ENCODE measurements at regions not wholly inside any gene's neighbourhood (a gene's known extent, or its start where the extent isn't known, plus 50 kb on each side); places are given as distances from the start of the nearest gene placed in this dataset.
A peak's percentile ranks its signal among the peaks of the same experiment; 100 is the strongest.

DNA sequence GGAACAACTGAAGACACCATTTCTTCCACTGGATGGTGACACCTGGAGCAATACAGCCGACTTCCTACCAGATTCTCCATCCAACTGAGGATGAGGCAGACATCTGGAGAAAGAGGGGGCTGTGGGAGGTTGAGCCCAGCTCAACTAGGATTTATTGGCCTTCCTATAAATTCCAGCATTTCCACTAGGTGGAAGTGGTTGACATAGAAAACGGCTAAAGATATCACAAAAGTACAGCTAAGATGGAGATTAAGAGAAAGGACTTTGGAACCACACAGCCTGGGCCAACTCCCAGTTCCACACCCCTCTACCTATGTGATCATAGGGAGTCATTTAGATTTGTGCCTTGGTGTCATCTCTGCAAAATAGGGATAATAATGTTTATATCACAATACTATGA is 61.3 kb upstream of the CAV2 start:
- H3K4me1 ChIP-seq = peaks cover 0 to 22% (median 6%) of the 10 kb centered on the region in 3 donors

DNA sequence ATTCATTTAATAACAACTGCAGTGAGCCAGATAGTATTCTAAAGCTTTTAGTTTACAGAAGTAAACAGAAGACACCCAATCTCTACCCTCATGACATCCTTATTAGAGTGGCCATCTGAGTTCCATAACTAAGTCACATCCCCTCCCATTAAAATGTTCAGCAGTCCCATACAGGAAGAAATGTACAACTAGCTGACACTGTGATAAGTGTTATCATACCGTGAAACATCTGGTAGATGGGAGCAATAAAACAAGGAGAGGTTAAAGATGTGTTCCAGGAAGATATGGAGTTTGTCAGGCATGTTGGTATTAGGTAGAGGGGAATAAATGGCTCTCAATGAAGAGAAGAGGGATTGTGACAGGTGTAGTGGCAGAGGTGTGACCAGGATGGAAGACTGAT is 60.5 kb upstream of the CAV2 start:
- Histone ChIP-seq H3K27ac (peak overlapping the region in 2 of 4 donors; percentile 3 to 45), H3K4me3 (no peak overlapping the region), H3K9me3 (no peaks in the 10 kb centered on the region), H3K27me3 (no peaks in the 10 kb centered on the region), H3K36me3 (no peaks in the 10 kb centered on the region), H3K4me1 (peaks cover 0 to 25% (median 6%) of the 10 kb centered on the region in 3 donors)
- WGBS, 2 donors (ENCODE audit: low coverage in 1 of 2) = 67 to 93% methylated on average over 1 of the region's 1 CpG
- TF ChIP-seq POLR2A (IDR thresholded peaks at IDR 0.05) = no peak
- TF ChIP-seq CTCF (IDR thresholded peaks at IDR 0.05) = no peak
- no peak for TF ChIP-seq POLR2AphosphoS5 (IDR thresholded peaks at IDR 0.05)
- TF ChIP-seq EP300 (IDR thresholded peaks at IDR 0.05) = no peak
- ATAC-seq = no peak

More for the DNA sequence above, 61.3 kb upstream of the CAV2 start:
- no peaks in the 10 kb centered on the region for H3K9me3 ChIP-seq
- H3K4me3 ChIP-seq = no peak overlapping the region
- H3K27ac ChIP-seq = peak overlapping the region in 1 of 4 donors; percentile 3
- no peaks in the 10 kb centered on the region for H3K27me3 ChIP-seq
- H3K36me3 ChIP-seq = no peaks in the 10 kb centered on the region
- TF ChIP-seq EP300 (IDR thresholded peaks at IDR 0.05) = no peak
- peak in 1 of 4 experiments; percentile 17 for TF ChIP-seq CTCF (IDR thresholded peaks at IDR 0.05)
- TF ChIP-seq POLR2A (IDR thresholded peaks at IDR 0.05) = no peak
- no peak for TF ChIP-seq POLR2AphosphoS5 (IDR thresholded peaks at IDR 0.05)
- ATAC-seq = no peak
- 60 to 75% methylated on average over 1 to 2 of the region's 2 CpGs for WGBS, 2 donors (ENCODE audit: low coverage in 1 of 2)

DNA sequence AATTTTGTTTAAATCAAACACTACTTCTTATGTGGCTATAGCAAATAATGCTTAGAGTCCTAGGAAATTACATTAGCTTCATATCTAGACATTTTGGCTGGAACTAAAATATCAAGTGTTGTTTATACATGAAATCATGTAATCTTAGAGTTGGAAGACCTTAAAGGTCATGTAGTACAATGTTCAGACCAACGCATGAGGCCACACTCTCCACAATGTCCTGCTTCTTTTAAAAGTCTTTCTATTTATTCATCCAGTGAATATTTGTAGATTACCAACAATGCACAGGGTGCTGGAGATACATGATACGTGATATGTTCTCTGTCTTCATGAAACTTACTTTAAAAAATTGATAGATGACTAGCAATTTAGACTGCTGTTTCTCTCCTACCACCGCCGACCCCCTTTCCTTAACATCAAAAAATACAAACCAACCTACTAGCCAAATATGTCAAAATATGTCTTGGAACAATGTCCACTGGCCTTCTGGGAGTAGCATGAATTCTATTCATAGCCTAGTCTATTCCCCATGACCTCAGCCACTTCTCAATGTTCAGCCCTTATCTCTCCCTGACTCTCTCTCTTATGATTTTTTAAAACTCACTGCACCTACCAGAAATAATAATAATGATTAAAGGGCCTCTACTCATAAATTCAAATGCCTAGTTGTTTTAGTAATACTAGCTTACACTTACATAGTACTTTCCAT is 59.5 kb upstream of the CAV2 start:
- no peaks in the 10 kb centered on the region for H3K36me3 ChIP-seq
- no peak for TF ChIP-seq POLR2AphosphoS5 (IDR thresholded peaks at IDR 0.05)
- no peak for TF ChIP-seq CTCF (IDR thresholded peaks at IDR 0.05)
- TF ChIP-seq EP300 (IDR thresholded peaks at IDR 0.05) = no peak
- no peak for TF ChIP-seq POLR2A (IDR thresholded peaks at IDR 0.05)
- H3K9me3 ChIP-seq = no peaks in the 10 kb centered on the region
- 40 to 60% methylated on average over 4 of the region's 4 CpGs for WGBS, 2 donors (ENCODE audit: low coverage in 1 of 2)
- no peaks in the 10 kb centered on the region for H3K27me3 ChIP-seq
- ATAC-seq = no peak
- no peak overlapping the region for H3K4me3 ChIP-seq
- peaks cover 0 to 25% (median 6%) of the 10 kb centered on the region in 3 donors for H3K4me1 ChIP-seq
- H3K27ac ChIP-seq = peak overlapping the region in 3 of 4 donors; percentile 3 to 22 (median 5)

GRCh38 chr7:116441534-116441933 is 58.0 kb upstream of the CAV2 start:
- Histone ChIP-seq H3K9me3 (no peaks in the 10 kb centered on the region), H3K27ac (peak overlapping the region in 2 of 4 donors; percentile 22 to 60), H3K27me3 (no peaks in the 10 kb centered on the region), H3K36me3 (no peaks in the 10 kb centered on the region), H3K4me3 (no peak overlapping the region), H3K4me1 (peaks cover 0 to 41% (median 6%) of the 10 kb centered on the region in 3 donors)
- 44 to 56% methylated on average over 4 of the region's 4 CpGs for WGBS, 2 donors (ENCODE audit: low coverage in 1 of 2)
- TF ChIP-seq EP300 (IDR thresholded peaks at IDR 0.05) = no peak
- TF ChIP-seq POLR2AphosphoS5 (IDR thresholded peaks at IDR 0.05) = no peak
- TF ChIP-seq CTCF (IDR thresholded peaks at IDR 0.05) = no peak
- TF ChIP-seq POLR2A (IDR thresholded peaks at IDR 0.05) = no peak
- no peak for ATAC-seq

GRCh38 chr7:116443101-116443523 is 56.4 kb upstream of the CAV2 start:
- Histone ChIP-seq H3K4me1 (peaks cover 0 to 56% (median 9%) of the 10 kb centered on the region in 3 donors), H3K4me3 (no peak overlapping the region), H3K27me3 (no peaks in the 10 kb centered on the region), H3K9me3 (no peaks in the 10 kb centered on the region), H3K27ac (peak overlapping the region in 3 of 4 donors; percentile 58 to 64 (median 60)), H3K36me3 (no peaks in the 10 kb centered on the region)
- TF ChIP-seq CTCF (IDR thresholded peaks at IDR 0.05) = no peak
- TF ChIP-seq POLR2AphosphoS5 (IDR thresholded peaks at IDR 0.05) = peak; percentile 73
- no peak for TF ChIP-seq EP300 (IDR thresholded peaks at IDR 0.05)
- TF ChIP-seq POLR2A (IDR thresholded peaks at IDR 0.05) = no peak
- ATAC-seq = peak; percentile 68
- 0% methylated on average over 1 of the region's 1 CpG for WGBS, 2 donors (ENCODE audit: low coverage in 1 of 2)
